ENCODE measurements at regions not wholly inside any gene's neighbourhood (a gene's known extent, or its start where the extent isn't known, plus 50 kb on each side); places are given as distances from the start of the nearest gene placed in this dataset.
A peak's percentile ranks its signal among the peaks of the same experiment; 100 is the strongest.

GRCh38 chr6:25147223-25147622 lies 132.0 kb upstream of the CARMIL1 start:
- H3K9ac ChIP-seq (ENCODE audit: control insufficient read depth, insufficient read depth, low read length), result no peak overlapping the region
- BruUV-seq (replicated peaks), result no TSS peak
- ChIA-PET CTCF (interaction anchor here (1.1 to 1.7 kb wide), 4 partner anchors 9 to 214 kb away, joined by 3 to 9 read pairs (median 4); no protein-coding TSS in a partner anchor), SMC1A (ENCODE audit: uncharacterized antibody, unreplicated experiment) (interaction anchor here (0.6 to 2.4 kb wide), 11 partner anchors 9 to 753 kb away, joined by 3 to 17 read pairs (median 3); no protein-coding TSS in a partner anchor), POLR2A (interaction anchor here (1.1 kb wide), 1 partner anchor 10 kb away, joined by 4 read pairs; no protein-coding TSS in a partner anchor), RAD21 (ENCODE audit: unreplicated experiment) (interaction anchor here (1.0 to 1.8 kb wide), 7 partner anchors 8 to 129 kb away, joined by 3 to 11 read pairs (median 4); no protein-coding TSS in a partner anchor)
- H3K27me3 ChIP-seq (replicated peaks in 1 of 2; ENCODE audit: control insufficient read depth in 2 of 2, insufficient read depth in 2 of 2, low read length in 1 of 2), result no peaks in the 10 kb centered on the region
- no peak overlapping the region for H3K27ac ChIP-seq (ENCODE audit: control insufficient read depth, insufficient read depth)
- H3K4me2 ChIP-seq (ENCODE audit: control insufficient read depth, insufficient read depth), result peak overlapping the region; percentile 67
- FAIRE-seq (peak; percentile 90), DNase-seq (ENCODE audit: low read depth, low spot score) (peak; percentile 46), ATAC-seq (peak; percentile 99)
- no peaks in the 10 kb centered on the region for H3K36me3 ChIP-seq (ENCODE audit: control insufficient read depth in 2 of 2, insufficient read depth in 2 of 2, low read length in 1 of 2)
- peaks cover 12% of the 10 kb centered on the region; the same call in 1 of the 2 replicates for H3K4me1 ChIP-seq (ENCODE audit: control insufficient read depth, insufficient read depth, low read length)
- H3K9me3 ChIP-seq (replicated peaks; ENCODE audit: control insufficient read depth, insufficient read depth, low read length), result peaks cover 2% of the 10 kb centered on the region; the same call in 2 of the 3 replicates
- in situ Hi-C loops (cut with MboI), result no loop called here
- no peaks in the 10 kb centered on the region for H4K20me1 ChIP-seq (ENCODE audit: control insufficient read depth, insufficient read depth)
- intact Hi-C loops (cut with micrococcal nuclease; ENCODE audit: unreplicated experiment), result no loop called here
- no peaks in the 10 kb centered on the region for H3K79me2 ChIP-seq (ENCODE audit: control insufficient read depth, insufficient read depth, low read length)
- no peak overlapping the region for H2AFZ ChIP-seq (ENCODE audit: control insufficient read depth, low read depth, low read length)
- no peak overlapping the region for H3K4me3 ChIP-seq
- TF ChIP-seq EP300 (IDR thresholded peaks at IDR 0.05; ENCODE audit: borderline replicate concordance in 1 of 2, control insufficient read depth in 1 of 2, low read depth in 2 of 2, low read length in 2 of 2), result peak; percentile 33 to 37; a peak in 1 of 4 replicates
- no peak for TF ChIP-seq BCL11A (IDR thresholded peaks at IDR 0.05; ENCODE audit: low read depth, low read length)
- TF ChIP-seq BHLHE40 (IDR thresholded peaks at IDR 0.05; ENCODE audit: borderline replicate concordance in 1 of 2, low read depth in 2 of 2, low read length in 1 of 2), result no peak
- no peak for TF ChIP-seq POLR2A (IDR thresholded peaks at IDR 0.05; ENCODE audit: low read depth, low read length)
- TF ChIP-seq TCF12 (IDR thresholded peaks at IDR 0.05; ENCODE audit: low read depth, low read length), result no peak
- peak; percentile 53 for TF ChIP-seq MLLT1 (IDR thresholded peaks at IDR 0.05)
- TF ChIP-seq GATAD2B (conservative IDR thresholded peaks at IDR 0.05; ENCODE audit: low read depth), result no peak
- TF ChIP-seq RUNX3 (IDR thresholded peaks at IDR 0.05; ENCODE audit: low read length), result peak; percentile 97
- TF ChIP-seq CREM (IDR thresholded peaks at IDR 0.05; ENCODE audit: low read depth), result 0 out of 2 replicates have a peak, but pooled peaks have one; percentile 30
- no peak for TF ChIP-seq HDGF (IDR thresholded peaks at IDR 0.05)
- no peak for TF ChIP-seq NR2F1 (conservative IDR thresholded peaks at IDR 0.05)
- peak; percentile 42; the same call in 1 of the 2 replicates for TF ChIP-seq FOXM1 (IDR thresholded peaks at IDR 0.05; ENCODE audit: low read depth, low read length)
- TF ChIP-seq YBX1 (IDR thresholded peaks at IDR 0.05), result no peak
- TF ChIP-seq MYB (IDR thresholded peaks at IDR 0.05; ENCODE audit: borderline replicate concordance, low read depth, low read length), result no peak
- TF ChIP-seq MEF2B (IDR thresholded peaks at IDR 0.05; ENCODE audit: partially characterized antibody, poor library complexity, severe bottlenecking), result peak; percentile 64
- peak; percentile 77 for TF ChIP-seq ATF7 (IDR thresholded peaks at IDR 0.05; ENCODE audit: low read depth)
- TF ChIP-seq IKZF2 (IDR thresholded peaks at IDR 0.05), result peak; percentile 43 to 65; a peak in 3 of 4 replicates
- 0 out of 2 replicates have a peak, but pooled peaks have one; percentile 18 for TF ChIP-seq PML (IDR thresholded peaks at IDR 0.05; ENCODE audit: low read length)
- no peak for TF ChIP-seq RELA (IDR thresholded peaks at IDR 0.05; ENCODE audit: borderline replicate concordance, partially characterized antibody)
- TF ChIP-seq SPI1 (IDR thresholded peaks at IDR 0.05; ENCODE audit: borderline replicate concordance, insufficient read depth, low read depth, low read length), result peak; percentile 93
- TF ChIP-seq HDAC6 (IDR thresholded peaks at IDR 0.05; ENCODE audit: unreplicated experiment), result no peak
- no peak for TF ChIP-seq ZBTB33 (IDR thresholded peaks at IDR 0.05)
- TF ChIP-seq NBN (IDR thresholded peaks at IDR 0.05), result 0 out of 2 replicates have a peak, but pooled peaks have one; percentile 58
- TF ChIP-seq CBX5 (IDR thresholded peaks at IDR 0.05; ENCODE audit: low read depth), result peak; percentile 20; the same call in 1 of the 2 replicates
- TF ChIP-seq PAX5 (IDR thresholded peaks at IDR 0.05; ENCODE audit: borderline replicate concordance, low read depth, low read length), result no peak
- no peak for TF ChIP-seq ZSCAN29 (IDR thresholded peaks at IDR 0.05)

Measured in GM12878 (cell line).